HFFc6 (cell line): ENCODE measurements at regions not wholly inside any gene's neighbourhood (a gene's known extent, or its start where the extent isn't known, plus 50 kb on each side); places are given as distances from the start of the nearest gene placed in this dataset.

Source experiments
- DNase-seq: peaks from one replicate; pipeline ENCODE4 v3.0.0-alpha.2; 2018
- H3K27ac Mint-ChIP-seq: 2 replicates; pipeline ENCODE4 v1.8.0; 2020; ENCODE audit warnings: mild to moderate bottlenecking, mixed read lengths
- H3K27me3 Mint-ChIP-seq: 2 replicates; pipeline ENCODE4 v1.8.0; 2021; ENCODE audit warnings: mild to moderate bottlenecking, moderate library complexity, mixed read lengths; ENCODE audit not compliant: insufficient read depth
- H3K36me3 Mint-ChIP-seq: 2 replicates; pipeline ENCODE4 v1.8.0; 2021; ENCODE audit warnings: low read depth, mixed read lengths
- H3K4me1 Mint-ChIP-seq: 2 replicates; pipeline ENCODE4 v1.8.0; 2020; ENCODE audit warnings: low read depth, mixed read lengths
- H3K4me3 Mint-ChIP-seq: 2 replicates; pipeline ENCODE4 v1.8.0; 2020; ENCODE audit warnings: mild to moderate bottlenecking, moderate library complexity, mixed read lengths
- H3K9me3 Mint-ChIP-seq: 2 replicates; pipeline ENCODE4 v1.8.0; 2020; ENCODE audit warnings: mild to moderate bottlenecking, mixed read lengths
- TF ChIP-seq, protein P1 (sequence below): fragments of 200-600 bp; sonication (generic); IDR thresholded peaks from 2 replicates; pipeline ENCODE4 v1.5.0; 2021; ENCODE audit warnings: antibody characterized with exemption, mild to moderate bottlenecking

DNA sequence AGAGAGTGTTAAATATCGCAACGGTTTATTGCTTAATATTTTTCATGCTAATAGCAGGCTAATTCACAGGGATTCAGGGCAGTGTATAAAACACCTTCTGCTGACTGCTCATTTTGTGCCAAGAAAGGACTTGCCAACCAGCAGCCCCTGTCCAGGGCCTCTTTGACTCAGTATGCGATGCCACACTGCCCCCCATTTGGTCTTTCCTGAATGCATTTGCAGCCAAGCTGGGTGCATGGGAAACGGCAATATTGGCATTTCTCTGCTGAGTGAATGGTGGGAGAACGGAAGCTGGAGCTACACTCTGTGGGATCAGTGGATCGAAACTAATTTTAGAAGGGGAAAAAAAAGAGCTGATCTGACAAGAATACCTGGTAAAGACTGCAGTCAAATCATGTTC is 152.9 kb upstream of the C16orf82 start:
- TF ChIP-seq, protein P1, sequence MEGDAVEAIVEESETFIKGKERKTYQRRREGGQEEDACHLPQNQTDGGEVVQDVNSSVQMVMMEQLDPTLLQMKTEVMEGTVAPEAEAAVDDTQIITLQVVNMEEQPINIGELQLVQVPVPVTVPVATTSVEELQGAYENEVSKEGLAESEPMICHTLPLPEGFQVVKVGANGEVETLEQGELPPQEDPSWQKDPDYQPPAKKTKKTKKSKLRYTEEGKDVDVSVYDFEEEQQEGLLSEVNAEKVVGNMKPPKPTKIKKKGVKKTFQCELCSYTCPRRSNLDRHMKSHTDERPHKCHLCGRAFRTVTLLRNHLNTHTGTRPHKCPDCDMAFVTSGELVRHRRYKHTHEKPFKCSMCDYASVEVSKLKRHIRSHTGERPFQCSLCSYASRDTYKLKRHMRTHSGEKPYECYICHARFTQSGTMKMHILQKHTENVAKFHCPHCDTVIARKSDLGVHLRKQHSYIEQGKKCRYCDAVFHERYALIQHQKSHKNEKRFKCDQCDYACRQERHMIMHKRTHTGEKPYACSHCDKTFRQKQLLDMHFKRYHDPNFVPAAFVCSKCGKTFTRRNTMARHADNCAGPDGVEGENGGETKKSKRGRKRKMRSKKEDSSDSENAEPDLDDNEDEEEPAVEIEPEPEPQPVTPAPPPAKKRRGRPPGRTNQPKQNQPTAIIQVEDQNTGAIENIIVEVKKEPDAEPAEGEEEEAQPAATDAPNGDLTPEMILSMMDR = no peak
- Mint-ChIP-seq H3K36me3 (no peaks in the 10 kb centered on the region), H3K27ac (no peak overlapping the region), H3K4me1 (no peaks in the 10 kb centered on the region), H3K4me3 (no peak overlapping the region), H3K9me3 (no peaks in the 10 kb centered on the region), H3K27me3 (peaks cover 6% of the 10 kb centered on the region)
- no peak for DNase-seq

DNA sequence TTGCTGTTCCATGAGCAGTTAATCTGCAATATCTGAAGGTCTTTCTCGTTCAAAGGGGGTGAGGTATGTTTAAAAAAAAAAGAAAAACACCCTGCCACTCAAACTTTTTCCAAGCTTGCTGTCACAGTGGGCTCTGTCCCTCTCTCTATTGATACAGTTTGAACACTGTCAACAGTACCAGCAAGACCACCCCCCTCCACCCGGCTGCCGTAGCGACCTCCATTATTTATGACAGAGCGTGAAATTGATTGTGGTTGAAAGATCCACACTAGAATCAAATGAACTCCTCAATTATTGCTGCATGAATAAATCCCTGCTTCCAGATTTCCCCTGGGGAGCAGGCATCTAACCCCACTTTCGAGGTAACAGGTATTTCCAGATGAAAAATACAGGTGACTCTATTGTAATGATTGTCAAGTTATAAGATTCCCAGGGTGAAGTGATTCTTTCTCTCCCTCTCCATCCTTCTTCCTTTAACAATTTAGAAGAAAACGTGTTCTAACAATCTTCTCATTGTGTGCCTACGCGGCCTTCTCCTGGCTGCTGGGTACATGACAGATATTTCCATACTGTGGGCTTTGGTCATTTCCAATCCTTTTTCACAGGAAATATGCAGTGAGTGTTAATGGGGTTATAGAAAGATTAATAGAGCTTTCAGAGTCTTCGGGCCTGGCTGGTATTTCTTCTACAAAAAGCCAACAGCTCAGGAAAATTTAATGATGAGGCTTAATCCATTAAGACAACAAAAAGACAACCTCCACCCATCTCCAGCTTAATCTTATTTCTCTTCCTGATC is 135.7 kb upstream of the C16orf82 start:
- H3K9me3 Mint-ChIP-seq = peaks cover 4% of the 10 kb centered on the region; the same call in 1 of the 2 replicates
- no peak overlapping the region for H3K4me3 Mint-ChIP-seq
- DNase-seq = no peak
- no peaks in the 10 kb centered on the region for H3K4me1 Mint-ChIP-seq
- TF ChIP-seq, protein P1 = no peak
- H3K27ac Mint-ChIP-seq = no peak overlapping the region
- peaks cover 2% of the 10 kb centered on the region for H3K27me3 Mint-ChIP-seq
- H3K36me3 Mint-ChIP-seq = no peaks in the 10 kb centered on the region

DNA sequence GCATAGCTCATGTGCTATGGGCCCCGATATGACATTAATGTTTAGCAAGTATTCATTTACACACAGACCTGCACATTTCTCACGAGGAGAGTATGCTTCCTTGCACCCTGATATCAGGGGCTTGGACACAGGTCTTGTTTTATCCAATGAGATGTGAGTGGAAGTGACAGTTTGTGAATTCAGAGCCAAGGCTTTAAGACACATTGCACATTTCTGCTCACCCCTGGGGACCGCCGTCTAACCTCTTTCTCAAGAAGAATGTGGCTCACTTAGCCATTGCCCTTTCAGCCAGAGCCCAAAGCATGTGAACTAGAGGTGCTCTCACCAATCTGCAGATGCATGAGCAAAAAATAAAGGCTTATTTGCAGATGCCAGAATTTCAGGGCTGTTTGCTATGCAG is 116.1 kb upstream of the C16orf82 start:
- TF ChIP-seq, protein P1 = no peak
- Mint-ChIP-seq H3K27me3 (peaks cover 16% of the 10 kb centered on the region), H3K4me3 (no peak overlapping the region), H3K27ac (no peak overlapping the region), H3K36me3 (no peaks in the 10 kb centered on the region), H3K4me1 (no peaks in the 10 kb centered on the region), H3K9me3 (no peaks in the 10 kb centered on the region)
- DNase-seq = no peak

DNA sequence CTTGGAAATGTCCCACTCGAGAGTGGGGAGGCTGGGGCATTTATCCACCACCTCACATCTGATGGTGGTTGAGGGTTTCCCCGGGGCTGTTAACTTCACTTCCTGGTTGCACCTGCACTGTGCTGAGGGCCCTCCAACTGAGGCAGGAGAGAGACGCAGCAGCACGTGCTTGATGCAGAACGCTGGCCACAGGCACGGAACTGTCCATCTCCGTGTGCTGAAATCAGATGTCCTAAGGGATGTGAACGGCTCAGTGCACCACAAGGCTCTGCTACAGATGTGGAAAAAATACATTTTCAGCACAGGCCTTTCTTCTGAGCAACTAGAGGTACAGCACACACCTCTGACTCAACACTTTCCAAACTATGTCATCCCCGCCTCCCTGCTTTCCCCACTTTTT is 114.8 kb upstream of the C16orf82 start:
- H3K4me1 Mint-ChIP-seq = no peaks in the 10 kb centered on the region
- no peak overlapping the region for H3K27ac Mint-ChIP-seq
- TF ChIP-seq, protein P1 = no peak
- H3K4me3 Mint-ChIP-seq = no peak overlapping the region
- no peak for DNase-seq
- no peaks in the 10 kb centered on the region for H3K9me3 Mint-ChIP-seq
- peaks cover 20% of the 10 kb centered on the region for H3K27me3 Mint-ChIP-seq
- no peaks in the 10 kb centered on the region for H3K36me3 Mint-ChIP-seq

DNA sequence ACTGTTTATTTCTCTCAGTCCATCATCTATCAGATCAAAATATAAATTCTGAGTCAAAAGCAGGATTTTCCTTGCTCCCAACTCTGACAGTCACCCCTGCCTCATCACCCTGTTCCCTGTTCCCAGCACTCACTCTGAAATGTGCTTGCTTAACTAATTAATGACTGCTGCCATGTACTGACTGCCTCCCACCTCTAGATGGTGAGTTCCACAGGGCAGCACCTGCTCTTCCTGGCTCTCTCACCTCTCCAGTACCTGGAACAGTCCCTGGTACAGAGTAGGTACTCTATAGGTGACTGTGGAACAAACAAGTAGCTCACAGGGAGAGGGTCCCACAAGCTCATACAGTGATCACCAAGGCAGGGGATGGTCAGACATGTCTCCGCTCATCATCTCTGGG is 114.3 kb upstream of the C16orf82 start:
- Mint-ChIP-seq H3K9me3 (no peaks in the 10 kb centered on the region), H3K27me3 (peaks cover 20% of the 10 kb centered on the region), H3K4me3 (no peak overlapping the region), H3K36me3 (no peaks in the 10 kb centered on the region), H3K27ac (no peak overlapping the region), H3K4me1 (no peaks in the 10 kb centered on the region)
- DNase-seq = no peak
- TF ChIP-seq, protein P1 = no peak
